CD14-positive monocyte (primary cell): ENCODE measurements at regions not wholly inside any gene's neighbourhood (a gene's known extent, or its start where the extent isn't known, plus 50 kb on each side); places are given as distances from the start of the nearest gene placed in this dataset.

Experiments
- DNase-seq, 3 donors: peaks; one replicate each; pipeline ENCODE4 v3.0.0-alpha.2; 2011 to 2022
- H2AFZ ChIP-seq: 2 replicates; pipeline ENCODE4 v1.6.0; 2012; ENCODE audit warnings: mild to moderate bottlenecking, low read depth, low read length, inconsistent platforms; ENCODE audit not compliant: insufficient read depth, poor library complexity, severe bottlenecking
- H3K27ac ChIP-seq, 2 donors: 1 replicate in 1 of 2; 2 replicates in 1 of 2; pipeline ENCODE4 v1.5.1; 2012 to 2013; ENCODE audit warnings: low read length in 2 of 2, control low read depth in 1 of 2, inconsistent platforms in 1 of 2, low read depth in 1 of 2, mild to moderate bottlenecking in 1 of 2
- H3K27me3 ChIP-seq, 2 donors: one replicate each; pipeline versions ENCODE4 v1.6.0 to v1.6.1; 2011 to 2013; ENCODE audit warnings: low read length in 2 of 2; ENCODE audit not compliant: control insufficient read depth in 2 of 2, insufficient read depth in 2 of 2
- H3K36me3 ChIP-seq, 2 donors: replicated peaks in 1 of 2; 1 replicate in 1 of 2; 2 replicates in 1 of 2; pipeline versions ENCODE4 v1.5.1 to v1.6.1; 2012 to 2013; ENCODE audit warnings: low read length in 2 of 2, control low read depth in 1 of 2, inconsistent platforms in 1 of 2, mild to moderate bottlenecking in 1 of 2; ENCODE audit not compliant: insufficient read depth in 2 of 2, control insufficient read depth in 1 of 2
- H3K4me1 ChIP-seq, 2 donors: 1 replicate in 1 of 2; 2 replicates in 1 of 2; pipeline versions ENCODE4 v1.5.1 to v1.6.1; 2012 to 2013; ENCODE audit warnings: low read length in 2 of 2, control low read depth in 1 of 2, inconsistent platforms in 1 of 2, mild to moderate bottlenecking in 1 of 2, moderate library complexity in 1 of 2; ENCODE audit not compliant: insufficient read depth in 2 of 2, control insufficient read depth in 1 of 2
- H3K4me2 ChIP-seq: replicated peaks from 2 replicates; pipeline ENCODE3; 2012; ENCODE audit warnings: low read length, moderate library complexity, mild to moderate bottlenecking; ENCODE audit not compliant: poor library complexity, severe bottlenecking; ENCODE audit errors: extremely low read depth
- H3K4me3 ChIP-seq, 3 experiments: fragments of 200-600 bp in 1 of 3; sonication (generic) in 1 of 3; replicated peaks in 1 of 3; 1 replicate in 2 of 3; 2 replicates in 1 of 3; pipeline ENCODE4 v1.5.1; 2011 to 2013; ENCODE audit warnings: low read length in 3 of 3, mild to moderate bottlenecking in 3 of 3, control low read depth in 2 of 3, low read depth in 2 of 3, inconsistent platforms in 1 of 3, moderate library complexity in 1 of 3
- H3K79me2 ChIP-seq: 2 replicates; pipeline ENCODE4 v1.6.0; 2012; ENCODE audit warnings: mild to moderate bottlenecking, control low read depth, inconsistent platforms, low read length, moderate library complexity; ENCODE audit not compliant: insufficient read depth
- H3K9ac ChIP-seq: 2 replicates; pipeline ENCODE4 v1.6.0; 2017; ENCODE audit warnings: low read length, mild to moderate bottlenecking; ENCODE audit not compliant: insufficient read depth, poor library complexity, severe bottlenecking
- H3K9me3 ChIP-seq, 2 donors: replicated peaks in 1 of 2; 1 replicate in 1 of 2; 2 replicates in 1 of 2; pipeline versions ENCODE4 v1.5.1 to v1.6.1; 2012 to 2013; ENCODE audit warnings: low read length in 2 of 2, control low read depth in 1 of 2; ENCODE audit not compliant: control insufficient read depth in 1 of 2, insufficient read depth in 1 of 2
- H4K20me1 ChIP-seq: 2 replicates; pipeline ENCODE4 v1.6.0; 2012; ENCODE audit warnings: mild to moderate bottlenecking, low read length, control low read depth, moderate library complexity; ENCODE audit not compliant: insufficient read depth
- H3K27ac Mint-ChIP-seq, 7 donors: one replicate each; pipeline ENCODE4 v1.8.0; 2020; ENCODE audit warnings: mild to moderate bottlenecking in 7 of 7, mixed read lengths in 7 of 7, moderate library complexity in 6 of 7, inconsistent platforms in 2 of 7
- H3K27me3 Mint-ChIP-seq, 3 donors: one replicate each; pipeline ENCODE4 v1.8.0; 2021 to 2022; ENCODE audit warnings: low read depth in 3 of 3, mild to moderate bottlenecking in 3 of 3, mixed read lengths in 3 of 3, moderate library complexity in 3 of 3, inconsistent platforms in 1 of 3
- H3K36me3 Mint-ChIP-seq, 2 donors: one replicate each; pipeline ENCODE4 v1.8.0; 2020; ENCODE audit warnings: mixed read lengths in 2 of 2, inconsistent platforms in 1 of 2, mild to moderate bottlenecking in 1 of 2
- H3K4me1 Mint-ChIP-seq: one replicate; pipeline ENCODE4 v1.8.0; 2020; ENCODE audit warnings: mild to moderate bottlenecking, mixed read lengths
- H3K4me3 Mint-ChIP-seq, 2 donors: one replicate each; pipeline ENCODE4 v1.8.0; 2020; ENCODE audit warnings: mild to moderate bottlenecking in 2 of 2, mixed read lengths in 2 of 2, moderate library complexity in 1 of 2
- H3K9me3 Mint-ChIP-seq, 7 donors: one replicate each; pipeline ENCODE4 v1.8.0; 2020 to 2022; ENCODE audit warnings: mixed read lengths in 7 of 7, mild to moderate bottlenecking in 6 of 7, moderate library complexity in 6 of 7, inconsistent platforms in 2 of 7
- intact Hi-C, 2 donors: fragments of 100-400 bp; cut with micrococcal nuclease; formaldehyde crosslinking; loops; one replicate each; pipeline versions ENCODE4 v1.15.0 to v1.15.1; 2023
- TF ChIP-seq, protein P1 (sequence below): fragments of 200-600 bp; IDR thresholded peaks from one replicate; pipeline ENCODE4 v1.8.0; 2022; ENCODE audit warnings: antibody characterized with exemption, mild to moderate bottlenecking

DNA sequence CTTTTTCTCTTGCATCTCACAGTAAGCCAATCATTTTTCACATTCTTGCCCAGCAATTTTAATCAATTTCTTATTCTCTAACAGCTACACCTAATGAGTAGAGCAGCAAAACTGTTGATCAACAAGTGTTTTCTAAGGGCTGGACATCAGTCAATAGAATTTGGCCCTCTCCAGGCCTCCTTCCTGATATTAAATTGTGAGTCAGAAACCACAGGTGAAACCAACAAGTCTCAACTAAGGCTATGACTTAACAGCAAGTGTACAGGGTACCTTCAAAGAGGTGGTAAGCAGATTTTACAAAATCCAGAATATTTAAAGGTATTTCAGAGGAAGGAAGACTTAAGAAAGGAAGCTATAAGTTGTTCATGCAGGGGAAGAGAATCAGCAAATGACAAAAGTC lies 156.5 kb upstream of the ARHGAP24 start:
- Histone ChIP-seq H2AFZ (no peak overlapping the region), H3K27me3 (no peaks in the 10 kb centered on the region), H3K9me3 (peaks cover 4 to 18% of the 10 kb centered on the region in 2 donors), H3K4me1 (no peaks in the 10 kb centered on the region), H4K20me1 (no peaks in the 10 kb centered on the region), H3K36me3 (no peaks in the 10 kb centered on the region), H3K4me3 (no peak overlapping the region), H3K79me2 (no peaks in the 10 kb centered on the region), H3K27ac (no peak overlapping the region), H3K9ac (no peak overlapping the region), H3K4me2 (no peak overlapping the region)
- H3K4me1 Mint-ChIP-seq: no peaks in the 10 kb centered on the region
- no peaks in the 10 kb centered on the region for H3K36me3 Mint-ChIP-seq
- TF ChIP-seq, protein P1, sequence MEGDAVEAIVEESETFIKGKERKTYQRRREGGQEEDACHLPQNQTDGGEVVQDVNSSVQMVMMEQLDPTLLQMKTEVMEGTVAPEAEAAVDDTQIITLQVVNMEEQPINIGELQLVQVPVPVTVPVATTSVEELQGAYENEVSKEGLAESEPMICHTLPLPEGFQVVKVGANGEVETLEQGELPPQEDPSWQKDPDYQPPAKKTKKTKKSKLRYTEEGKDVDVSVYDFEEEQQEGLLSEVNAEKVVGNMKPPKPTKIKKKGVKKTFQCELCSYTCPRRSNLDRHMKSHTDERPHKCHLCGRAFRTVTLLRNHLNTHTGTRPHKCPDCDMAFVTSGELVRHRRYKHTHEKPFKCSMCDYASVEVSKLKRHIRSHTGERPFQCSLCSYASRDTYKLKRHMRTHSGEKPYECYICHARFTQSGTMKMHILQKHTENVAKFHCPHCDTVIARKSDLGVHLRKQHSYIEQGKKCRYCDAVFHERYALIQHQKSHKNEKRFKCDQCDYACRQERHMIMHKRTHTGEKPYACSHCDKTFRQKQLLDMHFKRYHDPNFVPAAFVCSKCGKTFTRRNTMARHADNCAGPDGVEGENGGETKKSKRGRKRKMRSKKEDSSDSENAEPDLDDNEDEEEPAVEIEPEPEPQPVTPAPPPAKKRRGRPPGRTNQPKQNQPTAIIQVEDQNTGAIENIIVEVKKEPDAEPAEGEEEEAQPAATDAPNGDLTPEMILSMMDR: no peak
- intact Hi-C loops: no loop called here
- no peak for DNase-seq
- peaks cover 4 to 13% (median 10%) of the 10 kb centered on the region in 7 donors for H3K9me3 Mint-ChIP-seq
- no peak overlapping the region for H3K4me3 Mint-ChIP-seq
- H3K27me3 Mint-ChIP-seq: peaks cover 0 to 2% (median 0%) of the 10 kb centered on the region in 3 donors
- H3K27ac Mint-ChIP-seq: no peak overlapping the region

DNA sequence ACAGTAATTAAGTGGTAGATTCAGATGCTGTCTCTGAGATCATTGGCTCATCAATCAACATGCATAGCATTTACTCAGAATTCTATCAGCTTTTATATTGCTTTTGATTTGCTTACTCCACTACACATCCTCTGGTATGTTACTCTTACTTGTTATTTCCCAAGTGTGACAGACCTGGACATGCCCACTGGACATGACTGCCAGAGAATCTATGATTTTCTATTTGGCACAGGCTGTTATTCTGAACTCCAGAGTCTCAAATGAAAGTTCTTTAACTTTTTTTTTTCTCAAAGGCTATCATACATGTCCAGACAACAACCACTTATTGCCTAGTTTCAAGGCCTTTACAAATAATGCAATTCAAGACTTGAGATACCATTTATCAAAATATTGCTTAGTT lies 116.1 kb upstream of the ARHGAP24 start:
- Histone ChIP-seq H3K9ac (no peak overlapping the region), H3K9me3 (no peaks in the 10 kb centered on the region), H3K4me2 (no peak overlapping the region), H2AFZ (no peak overlapping the region), H3K27me3 (no peaks in the 10 kb centered on the region), H4K20me1 (no peaks in the 10 kb centered on the region), H3K36me3 (no peaks in the 10 kb centered on the region), H3K79me2 (no peaks in the 10 kb centered on the region), H3K4me1 (no peaks in the 10 kb centered on the region), H3K4me3 (no peak overlapping the region), H3K27ac (no peak overlapping the region)
- H3K4me3 Mint-ChIP-seq: no peak overlapping the region
- no peak overlapping the region for H3K27ac Mint-ChIP-seq
- intact Hi-C loops: no loop called here
- peaks cover 0 to 15% (median 4%) of the 10 kb centered on the region in 7 donors for H3K9me3 Mint-ChIP-seq
- no peaks in the 10 kb centered on the region for H3K4me1 Mint-ChIP-seq
- peaks cover 0 to 3% (median 3%) of the 10 kb centered on the region in 3 donors for H3K27me3 Mint-ChIP-seq
- DNase-seq: no peak
- no peaks in the 10 kb centered on the region for H3K36me3 Mint-ChIP-seq
- TF ChIP-seq, protein P1: no peak
